GM12875 (cell line): ENCODE measurements at regions not wholly inside any gene's neighbourhood (a gene's known extent, or its start where the extent isn't known, plus 50 kb on each side); places are given as distances from the start of the nearest gene placed in this dataset.

Experiments
- H3K4me3 ChIP-seq: one replicate; pipeline ENCODE4 v1.5.1; 2011; ENCODE audit warnings: low read depth, low read length, control low read depth
- TF ChIP-seq, protein P1 (sequence below): IDR thresholded peaks from 2 replicates; pipeline ENCODE4 v1.5.1; 2011; ENCODE audit warnings: low read depth, mild to moderate bottlenecking, control low read depth, inconsistent platforms, low read length, moderate library complexity, borderline replicate concordance; ENCODE audit not compliant: insufficient read depth

DNA sequence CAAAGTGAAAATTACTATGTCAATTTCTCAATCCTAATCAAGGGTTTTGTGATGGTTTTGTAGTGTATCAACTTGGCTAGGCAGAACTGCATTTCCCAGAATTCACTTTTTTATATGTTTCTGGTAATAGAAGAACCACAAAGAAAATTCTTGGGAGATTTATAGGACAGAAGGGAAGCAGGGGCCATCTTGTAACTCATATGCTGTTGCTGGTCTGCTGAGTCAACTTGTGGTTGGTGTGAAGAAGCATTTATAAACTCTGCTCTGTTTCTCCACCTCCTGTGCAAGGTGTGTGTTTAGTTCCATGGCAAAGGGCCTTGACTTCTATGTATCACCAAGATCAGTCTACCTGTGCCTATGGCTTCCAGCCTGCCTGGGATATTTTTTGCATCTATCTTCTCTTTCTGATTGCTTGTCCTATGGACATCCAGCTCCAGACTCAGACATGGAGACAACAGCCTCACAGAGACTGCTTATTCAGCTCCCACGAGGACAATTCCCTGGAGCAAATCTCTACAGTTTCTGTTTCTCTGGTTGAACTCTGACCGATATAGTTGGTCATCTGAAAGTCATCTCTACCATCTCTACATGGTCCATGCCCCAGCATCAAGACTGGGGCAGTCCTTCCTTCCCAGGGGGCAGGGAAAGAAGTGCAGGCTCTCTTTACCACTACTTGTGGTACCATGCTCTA lies 364.3 kb upstream of the DDHD1 start:
- TF ChIP-seq, protein P1, sequence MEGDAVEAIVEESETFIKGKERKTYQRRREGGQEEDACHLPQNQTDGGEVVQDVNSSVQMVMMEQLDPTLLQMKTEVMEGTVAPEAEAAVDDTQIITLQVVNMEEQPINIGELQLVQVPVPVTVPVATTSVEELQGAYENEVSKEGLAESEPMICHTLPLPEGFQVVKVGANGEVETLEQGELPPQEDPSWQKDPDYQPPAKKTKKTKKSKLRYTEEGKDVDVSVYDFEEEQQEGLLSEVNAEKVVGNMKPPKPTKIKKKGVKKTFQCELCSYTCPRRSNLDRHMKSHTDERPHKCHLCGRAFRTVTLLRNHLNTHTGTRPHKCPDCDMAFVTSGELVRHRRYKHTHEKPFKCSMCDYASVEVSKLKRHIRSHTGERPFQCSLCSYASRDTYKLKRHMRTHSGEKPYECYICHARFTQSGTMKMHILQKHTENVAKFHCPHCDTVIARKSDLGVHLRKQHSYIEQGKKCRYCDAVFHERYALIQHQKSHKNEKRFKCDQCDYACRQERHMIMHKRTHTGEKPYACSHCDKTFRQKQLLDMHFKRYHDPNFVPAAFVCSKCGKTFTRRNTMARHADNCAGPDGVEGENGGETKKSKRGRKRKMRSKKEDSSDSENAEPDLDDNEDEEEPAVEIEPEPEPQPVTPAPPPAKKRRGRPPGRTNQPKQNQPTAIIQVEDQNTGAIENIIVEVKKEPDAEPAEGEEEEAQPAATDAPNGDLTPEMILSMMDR: no peak
- no peak overlapping the region for H3K4me3 ChIP-seq

GRCh38 chr14:53516261-53516774 lies 363.2 kb upstream of the DDHD1 start:
- TF ChIP-seq, protein P1: no peak
- H3K4me3 ChIP-seq: no peak overlapping the region

- H3K4me3 ChIP-seq: no peak overlapping the region
- TF ChIP-seq, protein P1: no peak
These were observed 362.2 kb upstream of the DDHD1 start for GRCh38 chr14:53515276-53515675.

- no peak overlapping the region for H3K4me3 ChIP-seq
- TF ChIP-seq, protein P1: no peak
These were observed 361.1 kb upstream of the DDHD1 start for GRCh38 chr14:53514197-53514596.

- TF ChIP-seq, protein P1: no peak
- H3K4me3 ChIP-seq: no peak overlapping the region
These were observed 357.3 kb upstream of the DDHD1 start for GRCh38 chr14:53510281-53510912.

- no peak overlapping the region for H3K4me3 ChIP-seq
- TF ChIP-seq, protein P1: no peak
These were observed 356.4 kb upstream of the DDHD1 start for GRCh38 chr14:53509276-53510244.
